ENCODE measurements at regions not wholly inside any gene's neighbourhood (a gene's known extent, or its start where the extent isn't known, plus 50 kb on each side); places are given as distances from the start of the nearest gene placed in this dataset.

DNA sequence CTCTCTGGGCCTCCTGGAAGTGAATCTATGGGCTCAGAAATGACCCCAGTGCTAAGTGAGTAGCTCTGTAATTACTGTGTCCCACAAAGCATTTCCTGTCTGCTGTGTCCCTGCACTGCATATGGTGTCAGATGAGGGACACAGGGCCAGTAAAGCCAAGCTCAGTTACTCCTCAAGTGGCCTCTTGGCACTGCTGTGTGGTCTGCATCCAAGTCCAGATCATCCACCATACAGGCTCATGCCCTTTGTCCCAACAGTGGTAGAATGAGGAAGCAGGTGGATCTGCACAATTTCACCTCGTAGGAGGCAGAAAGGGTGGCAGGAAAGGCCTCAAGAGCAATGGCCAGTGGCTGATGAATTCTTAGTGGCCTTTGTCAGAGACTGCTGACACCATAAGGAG is 146.8 kb downstream of the SOX9 start:
- FAIRE-seq = no peak
- TF ChIP-seq CTCF (IDR thresholded peaks at IDR 0.05; ENCODE audit: insufficient read depth, missing control alignments) = no peak
- DNase-seq (ENCODE audit: insufficient read length, low spot score) = no peak

DNA sequence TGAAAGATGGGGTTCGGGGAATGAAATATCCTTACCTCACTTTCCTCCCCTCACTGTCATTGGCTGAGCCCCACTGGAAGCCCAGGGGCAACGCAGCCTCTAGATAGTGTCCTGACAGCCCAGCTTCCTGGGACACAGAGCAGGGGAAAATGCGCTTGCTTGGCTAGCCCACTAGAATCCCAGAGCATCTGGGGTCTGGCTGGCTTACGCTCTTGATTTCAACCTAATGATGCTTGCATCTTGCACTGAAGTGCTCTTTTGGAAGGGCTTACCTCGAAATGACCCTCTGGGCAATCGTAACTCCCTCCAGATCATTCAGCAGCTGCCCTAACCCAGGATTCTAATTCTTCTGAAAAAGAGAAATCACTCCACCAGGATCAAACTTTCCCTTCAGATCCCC is 147.6 kb downstream of the SOX9 start:
- TF ChIP-seq CTCF (IDR thresholded peaks at IDR 0.05; ENCODE audit: insufficient read depth, missing control alignments) = no peak
- FAIRE-seq (no peak), DNase-seq (ENCODE audit: insufficient read length, low spot score) (no peak)

DNA sequence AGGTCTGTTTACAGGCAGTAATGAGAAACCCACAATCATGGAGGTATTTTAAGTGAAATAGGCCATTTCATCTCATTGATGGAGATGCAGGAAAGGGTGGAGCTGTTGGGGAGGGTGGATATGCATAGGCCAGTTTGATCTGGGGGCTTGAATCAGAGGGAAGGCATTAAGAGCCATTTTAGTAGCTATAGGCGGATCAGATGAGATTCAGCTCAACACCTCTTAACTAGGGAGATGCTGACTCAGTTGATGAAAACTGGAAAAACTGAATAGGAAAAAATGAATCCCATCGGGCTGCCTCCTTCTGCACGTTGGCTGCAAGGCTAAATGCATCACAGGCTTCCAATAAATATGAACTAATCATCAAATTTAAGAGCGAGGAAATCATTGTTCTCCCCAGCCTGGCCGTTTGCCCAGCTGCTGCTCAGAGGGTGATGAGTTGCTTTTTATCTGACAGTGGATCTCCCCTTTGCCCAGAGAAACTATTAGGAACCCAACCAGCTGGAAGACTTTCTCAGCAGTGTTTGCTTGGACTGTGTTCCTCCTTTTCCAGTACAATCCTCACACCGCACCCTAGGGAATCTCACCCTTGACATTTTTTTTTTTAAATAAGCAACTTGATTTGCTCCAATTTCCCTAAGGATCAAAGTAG is 149.6 kb downstream of the SOX9 start:
- no peak for FAIRE-seq
- no peak for TF ChIP-seq CTCF (IDR thresholded peaks at IDR 0.05; ENCODE audit: insufficient read depth, missing control alignments)
- no peak for DNase-seq (ENCODE audit: insufficient read length, low spot score)

DNA sequence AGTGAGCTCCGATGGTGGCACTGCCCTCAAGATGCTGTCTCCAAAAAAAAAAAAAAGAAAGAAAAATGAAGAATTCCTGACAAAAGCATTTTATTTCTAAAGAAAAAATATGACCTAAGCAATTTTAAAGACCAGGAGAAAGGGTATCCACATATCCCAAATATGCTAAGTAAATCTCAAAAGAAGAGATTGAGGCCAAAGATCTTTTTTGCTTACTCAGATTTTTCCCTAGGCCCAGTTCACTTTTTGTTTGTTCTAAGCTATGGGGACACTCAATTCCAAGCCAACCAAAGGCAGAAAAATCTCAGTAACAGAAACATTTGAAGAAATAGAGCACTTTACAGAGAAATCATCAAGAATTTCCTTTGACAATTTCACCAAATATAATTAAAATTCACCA is 150.8 kb downstream of the SOX9 start:
- no peak for TF ChIP-seq CTCF (IDR thresholded peaks at IDR 0.05; ENCODE audit: insufficient read depth, missing control alignments)
- DNase-seq (ENCODE audit: insufficient read length, low spot score) (no peak), FAIRE-seq (no peak)

- no peak for DNase-seq (ENCODE audit: insufficient read length, low spot score)
- no peak for TF ChIP-seq CTCF (IDR thresholded peaks at IDR 0.05; ENCODE audit: insufficient read depth, missing control alignments)
- FAIRE-seq = no peak
Observed at GRCh38 chr17:72273289-72274056, 152.7 kb downstream of the SOX9 start.

GRCh38 chr17:72274614-72275013 is 153.8 kb downstream of the SOX9 start:
- FAIRE-seq = no peak
- DNase-seq (ENCODE audit: insufficient read length, low spot score) = no peak
- no peak for TF ChIP-seq CTCF (IDR thresholded peaks at IDR 0.05; ENCODE audit: insufficient read depth, missing control alignments)

- no peak for TF ChIP-seq CTCF (IDR thresholded peaks at IDR 0.05; ENCODE audit: insufficient read depth, missing control alignments)
- no peak for FAIRE-seq
- no peak for DNase-seq (ENCODE audit: insufficient read length, low spot score)
Observed at GRCh38 chr17:72280881-72281280, 160.1 kb downstream of the SOX9 start.
